NCI-H146 (cell line): ENCODE measurements at regions not wholly inside any gene's neighbourhood (a gene's known extent, or its start where the extent isn't known, plus 50 kb on each side); places are given as distances from the start of the nearest gene placed in this dataset.
"Not testable (repeated sequence)": the region's sequence is repeated elsewhere in the genome, so short reads cannot be mapped to it uniquely, and the experiment has no call there.

ENCODE experiments used
- DNase-seq: peaks from one replicate; lab custom pipeline; 2025; lab: John Stamatoyannopoulos, UW

GRCh38 chrX:66912417-66912816 lies 273.5 kb upstream of the EDA2R start:
- DNase-seq: no peak

- DNase-seq: no peak
These were observed 263.2 kb upstream of the EDA2R start for GRCh38 chrX:66902081-66902480.

GRCh38 chrX:66900886-66901285 lies 262.0 kb upstream of the EDA2R start:
- DNase-seq: no peak

GRCh38 chrX:66892004-66892403 lies 253.1 kb upstream of the EDA2R start:
- no peak for DNase-seq

- DNase-seq: no peak
These were observed 250.5 kb upstream of the EDA2R start for GRCh38 chrX:66889418-66889817.

- DNase-seq: no peak
These were observed 243.2 kb upstream of the EDA2R start for GRCh38 chrX:66882101-66882500.

GRCh38 chrX:66876776-66877175 lies 237.9 kb upstream of the EDA2R start:
- DNase-seq: no peak

- no peak for DNase-seq
These were observed 233.9 kb upstream of the EDA2R start for GRCh38 chrX:66872771-66873170.

- DNase-seq: no peak
These were observed 224.8 kb upstream of the EDA2R start for GRCh38 chrX:66863721-66864120.

- no peak for DNase-seq
These were observed 194.5 kb upstream of the EDA2R start for GRCh38 chrX:66833426-66833825.

- no peak for DNase-seq
These were observed 176.3 kb upstream of the EDA2R start for GRCh38 chrX:66815227-66815626.

- DNase-seq: not testable (repeated sequence)
These were observed 155.6 kb upstream of the EDA2R start for GRCh38 chrX:66794514-66794913.

GRCh38 chrX:66766318-66766717 lies 127.4 kb upstream of the EDA2R start:
- no peak for DNase-seq

- no peak for DNase-seq
These were observed 121.8 kb upstream of the EDA2R start for GRCh38 chrX:66760651-66761050.

- DNase-seq: no peak
These were observed 117.8 kb upstream of the EDA2R start for GRCh38 chrX:66756717-66757116.

- no peak for DNase-seq
These were observed 112.4 kb upstream of the EDA2R start for GRCh38 chrX:66751136-66751782.

- not testable (repeated sequence) for DNase-seq
These were observed 105.6 kb upstream of the EDA2R start for GRCh38 chrX:66744519-66744918.

GRCh38 chrX:66731398-66731797 lies 92.5 kb upstream of the EDA2R start:
- peak; percentile 9 for DNase-seq

- DNase-seq: peak; percentile 73
These were observed 90.0 kb upstream of the EDA2R start for GRCh38 chrX:66728818-66729271.

GRCh38 chrX:66717926-66718325 lies 79.0 kb upstream of the EDA2R start:
- DNase-seq: no peak

GRCh38 chrX:66698273-66699204 lies 59.7 kb upstream of the EDA2R start:
- no peak for DNase-seq

GRCh38 chrX:66692512-66692911 lies 53.6 kb upstream of the EDA2R start:
- DNase-seq: not testable (repeated sequence)
